GM23338 (cell line): ENCODE measurements at regions not wholly inside any gene's neighbourhood (a gene's known extent, or its start where the extent isn't known, plus 50 kb on each side); places are given as distances from the start of the nearest gene placed in this dataset.

Experiments used
- ATAC-seq: fragments of 200-7000 bp; cut with Tn5 transposase; 3 replicates; pipeline ENCODE4 v1.9.1; 2020
- DNase-seq: peaks from one replicate; pipeline ENCODE4 v3.0.0-alpha.2; 2015; ENCODE audit warnings: low spot score
- H2AFZ ChIP-seq: fragments of 200-600 bp; sonication (generic); 2 replicates; pipeline ENCODE4 v1.8.0; 2016; ENCODE audit warnings: antibody characterized with exemption, mild to moderate bottlenecking, moderate library complexity
- H3F3A ChIP-seq: fragments of 200-600 bp; sonication (generic); replicated peaks from 2 replicates; pipeline ENCODE4 v1.8.0; 2017; ENCODE audit warnings: antibody characterized with exemption, mixed run types, low read depth
- H3K27ac ChIP-seq: fragments of 200-600 bp; sonication (generic); 2 replicates; pipeline ENCODE4 v1.6.1; 2016; ENCODE audit warnings: low read depth
- H3K27me3 ChIP-seq: fragments of 200-600 bp; sonication (generic); 2 replicates; pipeline ENCODE4 v1.8.0; 2016; ENCODE audit warnings: mild to moderate bottlenecking, mixed run types, moderate library complexity; ENCODE audit not compliant: insufficient read depth
- H3K36me3 ChIP-seq: fragments of 200-600 bp; sonication (generic); 2 replicates; pipeline ENCODE4 v1.8.0; 2016; ENCODE audit warnings: mild to moderate bottlenecking; ENCODE audit not compliant: insufficient read depth
- H3K4me1 ChIP-seq: fragments of 200-600 bp; sonication (generic); 2 replicates; pipeline ENCODE4 v1.8.0; 2016; ENCODE audit warnings: mild to moderate bottlenecking, moderate library complexity; ENCODE audit not compliant: insufficient read depth
- H3K4me2 ChIP-seq: fragments of 200-600 bp; sonication (generic); 2 replicates; pipeline ENCODE4 v1.7.1; 2017; ENCODE audit warnings: mixed run types
- H3K4me3 ChIP-seq: fragments of 200-600 bp; sonication (generic); 2 replicates; pipeline ENCODE4 v1.6.1; 2016; ENCODE audit warnings: mixed run types
- H3K79me2 ChIP-seq: fragments of 200-600 bp; sonication (generic); replicated peaks from 2 replicates; pipeline ENCODE4 v1.8.0; 2017; ENCODE audit warnings: mild to moderate bottlenecking; ENCODE audit not compliant: insufficient read depth
- H3K9me2 ChIP-seq: fragments of 200-600 bp; sonication (generic); 2 replicates; pipeline ENCODE4 v1.8.0; 2017; ENCODE audit not compliant: insufficient read depth
- H4K20me1 ChIP-seq: fragments of 200-600 bp; sonication (generic); replicated peaks from 2 replicates; pipeline ENCODE4 v1.8.0; 2017; ENCODE audit warnings: mild to moderate bottlenecking; ENCODE audit not compliant: insufficient read depth
- H3K27ac Mint-ChIP-seq: 2 replicates; pipeline ENCODE4 v1.8.0; 2020; ENCODE audit warnings: inconsistent platforms, mild to moderate bottlenecking, moderate library complexity, mixed read lengths
- H3K27me3 Mint-ChIP-seq: 3 replicates; pipeline ENCODE4 v1.8.0; 2022; ENCODE audit warnings: low read depth, mild to moderate bottlenecking, moderate library complexity, mixed read lengths, inconsistent platforms; ENCODE audit not compliant: insufficient read depth, poor library complexity
- H3K36me3 Mint-ChIP-seq: 3 replicates; pipeline ENCODE4 v1.8.0; 2021; ENCODE audit warnings: low read depth, mild to moderate bottlenecking, inconsistent platforms, moderate library complexity, mixed read lengths
- H3K4me1 Mint-ChIP-seq: 3 replicates; pipeline ENCODE4 v1.8.0; 2020; ENCODE audit warnings: mild to moderate bottlenecking, inconsistent platforms, mixed read lengths
- H3K4me3 Mint-ChIP-seq: 3 replicates; pipeline ENCODE4 v1.8.0; 2021; ENCODE audit warnings: moderate library complexity, mild to moderate bottlenecking, inconsistent platforms, mixed read lengths
- H3K9me3 Mint-ChIP-seq: 3 replicates; pipeline ENCODE4 v1.8.0; 2020; ENCODE audit warnings: moderate library complexity, mild to moderate bottlenecking, inconsistent platforms, mixed read lengths
- JUNB ChIP-seq: IDR thresholded peaks from one replicate; pipeline ENCODE4 v1.6.1; 2016; ENCODE audit warnings: antibody characterized with exemption; ENCODE audit not compliant: unreplicated experiment
- NANOG ChIP-seq: IDR thresholded peaks from 2 replicates; pipeline ENCODE4 v1.6.1; 2016; ENCODE audit warnings: antibody characterized with exemption, borderline replicate concordance
- STAT1 ChIP-seq: IDR thresholded peaks from one replicate; pipeline ENCODE4 v1.6.1; 2016; ENCODE audit warnings: antibody characterized with exemption; ENCODE audit not compliant: unreplicated experiment
- ZNF114 ChIP-seq: fragments of 250-450 bp; sonication (Bioruptor Pico); IDR thresholded peaks from 2 replicates; pipeline ENCODE4 v1.5.0; 2020; ENCODE audit warnings: mild to moderate bottlenecking, moderate library complexity
- TF ChIP-seq, protein P1 (sequence below): IDR thresholded peaks from one replicate; pipeline ENCODE4 v1.6.1; 2018; ENCODE audit warnings: antibody characterized with exemption; ENCODE audit not compliant: unreplicated experiment
- TF ChIP-seq, protein P2 (sequence below): IDR thresholded peaks from 2 replicates; pipeline ENCODE4 v1.6.1; 2016; ENCODE audit warnings: antibody characterized with exemption
- TF ChIP-seq, protein P3 (sequence below), 2 experiments: fragments of 200-600 bp in 1 of 2; sonication (generic) in 1 of 2; conservative IDR thresholded peaks; 2 replicates each; pipeline versions ENCODE4 v1.5.1 to v1.6.1; 2016 to 2017; ENCODE audit warnings: antibody characterized with exemption in 2 of 2, low read depth in 2 of 2, mild to moderate bottlenecking in 2 of 2, moderate library complexity in 1 of 2

DNA sequence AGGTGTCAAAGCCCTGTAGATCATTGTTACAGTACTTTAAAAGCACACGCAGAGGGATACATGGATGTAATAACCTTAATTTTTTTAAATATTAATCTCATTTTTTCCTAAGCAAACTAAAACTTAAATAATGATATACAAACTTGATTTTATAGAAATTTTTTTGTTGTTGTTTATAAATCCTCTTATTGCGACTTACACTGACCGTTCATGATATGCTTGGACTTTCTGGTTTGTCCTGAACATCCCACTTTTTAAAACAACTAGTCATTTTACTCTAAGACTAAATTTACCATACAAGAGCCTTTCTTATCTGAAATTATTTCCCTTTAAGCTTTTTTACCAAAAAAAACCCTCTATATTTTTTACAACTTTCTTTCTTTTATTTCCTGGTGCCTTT, 2106.0 kb downstream of the PCDH7 start (continued):
- TF ChIP-seq NANOG = no peak
- TF ChIP-seq, protein P1, sequence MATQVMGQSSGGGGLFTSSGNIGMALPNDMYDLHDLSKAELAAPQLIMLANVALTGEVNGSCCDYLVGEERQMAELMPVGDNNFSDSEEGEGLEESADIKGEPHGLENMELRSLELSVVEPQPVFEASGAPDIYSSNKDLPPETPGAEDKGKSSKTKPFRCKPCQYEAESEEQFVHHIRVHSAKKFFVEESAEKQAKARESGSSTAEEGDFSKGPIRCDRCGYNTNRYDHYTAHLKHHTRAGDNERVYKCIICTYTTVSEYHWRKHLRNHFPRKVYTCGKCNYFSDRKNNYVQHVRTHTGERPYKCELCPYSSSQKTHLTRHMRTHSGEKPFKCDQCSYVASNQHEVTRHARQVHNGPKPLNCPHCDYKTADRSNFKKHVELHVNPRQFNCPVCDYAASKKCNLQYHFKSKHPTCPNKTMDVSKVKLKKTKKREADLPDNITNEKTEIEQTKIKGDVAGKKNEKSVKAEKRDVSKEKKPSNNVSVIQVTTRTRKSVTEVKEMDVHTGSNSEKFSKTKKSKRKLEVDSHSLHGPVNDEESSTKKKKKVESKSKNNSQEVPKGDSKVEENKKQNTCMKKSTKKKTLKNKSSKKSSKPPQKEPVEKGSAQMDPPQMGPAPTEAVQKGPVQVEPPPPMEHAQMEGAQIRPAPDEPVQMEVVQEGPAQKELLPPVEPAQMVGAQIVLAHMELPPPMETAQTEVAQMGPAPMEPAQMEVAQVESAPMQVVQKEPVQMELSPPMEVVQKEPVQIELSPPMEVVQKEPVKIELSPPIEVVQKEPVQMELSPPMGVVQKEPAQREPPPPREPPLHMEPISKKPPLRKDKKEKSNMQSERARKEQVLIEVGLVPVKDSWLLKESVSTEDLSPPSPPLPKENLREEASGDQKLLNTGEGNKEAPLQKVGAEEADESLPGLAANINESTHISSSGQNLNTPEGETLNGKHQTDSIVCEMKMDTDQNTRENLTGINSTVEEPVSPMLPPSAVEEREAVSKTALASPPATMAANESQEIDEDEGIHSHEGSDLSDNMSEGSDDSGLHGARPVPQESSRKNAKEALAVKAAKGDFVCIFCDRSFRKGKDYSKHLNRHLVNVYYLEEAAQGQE = no peak
- TF ChIP-seq, protein P2, sequence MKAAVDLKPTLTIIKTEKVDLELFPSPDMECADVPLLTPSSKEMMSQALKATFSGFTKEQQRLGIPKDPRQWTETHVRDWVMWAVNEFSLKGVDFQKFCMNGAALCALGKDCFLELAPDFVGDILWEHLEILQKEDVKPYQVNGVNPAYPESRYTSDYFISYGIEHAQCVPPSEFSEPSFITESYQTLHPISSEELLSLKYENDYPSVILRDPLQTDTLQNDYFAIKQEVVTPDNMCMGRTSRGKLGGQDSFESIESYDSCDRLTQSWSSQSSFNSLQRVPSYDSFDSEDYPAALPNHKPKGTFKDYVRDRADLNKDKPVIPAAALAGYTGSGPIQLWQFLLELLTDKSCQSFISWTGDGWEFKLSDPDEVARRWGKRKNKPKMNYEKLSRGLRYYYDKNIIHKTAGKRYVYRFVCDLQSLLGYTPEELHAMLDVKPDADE = no peak
- TF ChIP-seq JUNB = no peak

DNA sequence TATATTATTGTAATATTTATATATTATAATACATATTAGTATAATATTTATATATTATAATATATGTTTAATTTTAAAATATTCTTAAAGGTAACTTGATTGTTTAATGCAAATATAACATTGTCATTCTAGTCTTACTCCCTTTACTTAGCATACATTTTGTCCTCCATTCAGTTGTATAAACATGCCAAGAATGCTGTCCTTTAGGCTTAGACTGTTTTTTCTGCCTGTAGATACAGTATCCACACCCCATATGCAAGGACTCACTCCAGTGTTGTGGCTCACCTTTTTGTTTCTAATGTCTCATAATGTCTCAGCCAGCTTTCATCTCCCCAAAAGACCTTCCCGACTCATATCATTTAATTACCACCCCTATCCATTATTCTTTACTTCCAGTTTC, 2110.0 kb downstream of the PCDH7 start:
- Histone ChIP-seq H3K9me2 (no peaks in the 10 kb centered on the region), H2AFZ (no peak overlapping the region), H3K4me2 (no peak overlapping the region), H4K20me1 (no peaks in the 10 kb centered on the region), H3F3A (no peaks in the 10 kb centered on the region), H3K27me3 (no peaks in the 10 kb centered on the region), H3K4me3 (no peak overlapping the region), H3K4me1 (no peaks in the 10 kb centered on the region), H3K36me3 (peaks cover 19% of the 10 kb centered on the region), H3K79me2 (no peaks in the 10 kb centered on the region), H3K27ac (no peak overlapping the region)
- Mint-ChIP-seq H3K4me1 (no peaks in the 10 kb centered on the region), H3K9me3 (peaks cover 40% of the 10 kb centered on the region), H3K27me3 (peaks cover 4% of the 10 kb centered on the region), H3K36me3 (peaks cover 29% of the 10 kb centered on the region; the same call in 2 of the 3 replicates), H3K4me3 (no peak overlapping the region), H3K27ac (no peak overlapping the region)
- ATAC-seq (no peak), DNase-seq (no peak)
- TF ChIP-seq, protein P1 = no peak
- no peak for TF ChIP-seq ZNF114 (CRISPR knock-in tag)
- TF ChIP-seq, protein P2 = no peak
- TF ChIP-seq NANOG = no peak
- TF ChIP-seq, protein P3, sequence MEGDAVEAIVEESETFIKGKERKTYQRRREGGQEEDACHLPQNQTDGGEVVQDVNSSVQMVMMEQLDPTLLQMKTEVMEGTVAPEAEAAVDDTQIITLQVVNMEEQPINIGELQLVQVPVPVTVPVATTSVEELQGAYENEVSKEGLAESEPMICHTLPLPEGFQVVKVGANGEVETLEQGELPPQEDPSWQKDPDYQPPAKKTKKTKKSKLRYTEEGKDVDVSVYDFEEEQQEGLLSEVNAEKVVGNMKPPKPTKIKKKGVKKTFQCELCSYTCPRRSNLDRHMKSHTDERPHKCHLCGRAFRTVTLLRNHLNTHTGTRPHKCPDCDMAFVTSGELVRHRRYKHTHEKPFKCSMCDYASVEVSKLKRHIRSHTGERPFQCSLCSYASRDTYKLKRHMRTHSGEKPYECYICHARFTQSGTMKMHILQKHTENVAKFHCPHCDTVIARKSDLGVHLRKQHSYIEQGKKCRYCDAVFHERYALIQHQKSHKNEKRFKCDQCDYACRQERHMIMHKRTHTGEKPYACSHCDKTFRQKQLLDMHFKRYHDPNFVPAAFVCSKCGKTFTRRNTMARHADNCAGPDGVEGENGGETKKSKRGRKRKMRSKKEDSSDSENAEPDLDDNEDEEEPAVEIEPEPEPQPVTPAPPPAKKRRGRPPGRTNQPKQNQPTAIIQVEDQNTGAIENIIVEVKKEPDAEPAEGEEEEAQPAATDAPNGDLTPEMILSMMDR (conservative IDR thresholded peaks at IDR 0.05; ENCODE audit: low read depth in 2 of 2) = no peak
- TF ChIP-seq STAT1 = no peak
